Left lung (tissue), 4 donors: ENCODE measurements at regions not wholly inside any gene's neighbourhood (a gene's known extent, or its start where the extent isn't known, plus 50 kb on each side); places are given as distances from the start of the nearest gene placed in this dataset.

ENCODE experiments used
- ATAC-seq: fragments of 200-7000 bp; cut with Tn5 transposase; one replicate; pipeline ENCODE4 v1.9.1; 2020; ENCODE audit warnings: moderate library complexity
- DNase-seq, 4 donors: peaks; one replicate each; pipeline ENCODE4 v3.0.0-alpha.2; 2013 to 2020
- H3K27ac ChIP-seq, 2 donors: fragments of 200-600 bp; sonication (generic) in 1 of 2; one replicate each; pipeline versions ENCODE4 v1.5.0 to v1.8.0; 2020 to 2021
- H3K27me3 ChIP-seq, 2 donors: fragments of 200-600 bp; sonication (generic) in 1 of 2; one replicate each; pipeline versions ENCODE4 v1.5.0 to v1.8.0; 2020 to 2021
- H3K36me3 ChIP-seq, 2 donors: fragments of 200-600 bp; sonication (generic) in 1 of 2; one replicate each; pipeline versions ENCODE4 v1.5.0 to v1.8.0; 2020 to 2021
- H3K4me1 ChIP-seq, 2 donors: fragments of 200-600 bp; one replicate each; pipeline ENCODE4 v1.8.0; 2021
- H3K4me3 ChIP-seq, 2 donors: fragments of 200-600 bp; sonication (generic) in 1 of 2; one replicate each; pipeline versions ENCODE4 v1.5.0 to v1.8.0; 2020 to 2021; ENCODE audit warnings: mild to moderate bottlenecking in 1 of 2
- H3K9me3 ChIP-seq, 2 donors: fragments of 200-600 bp; sonication (generic) in 1 of 2; one replicate each; pipeline versions ENCODE4 v1.5.0 to v1.8.0; 2020 to 2021
- intact Hi-C, 2 donors: fragments of 100-400 bp; cut with DNase I; formaldehyde crosslinking; loops; one replicate each; pipeline versions ENCODE4 v1.11.2 to v1.14.2; 2022
- TF ChIP-seq, protein P1 (sequence below), 2 donors: fragments of 200-600 bp; sonication (generic) in 1 of 2; IDR thresholded peaks; one replicate each; pipeline versions ENCODE4 v1.5.0 to v1.8.0; 2021; ENCODE audit warnings: antibody characterized with exemption in 2 of 2
- donor health status: DM: no; HTN: yes; CAD: no.
- donor health status: DM: no; HTN: no; CAD: no.

GRCh38 chr14:59091404-59091803, 97.1 kb upstream of the DAAM1 start:
- H3K36me3 ChIP-seq: no peaks in the 10 kb centered on the region
- intact Hi-C loops: no loop called here
- no peak overlapping the region for H3K27ac ChIP-seq
- H3K4me3 ChIP-seq: no peak overlapping the region
- ATAC-seq (no peak), DNase-seq (no peak)
- H3K4me1 ChIP-seq: no peaks in the 10 kb centered on the region
- no peaks in the 10 kb centered on the region for H3K27me3 ChIP-seq
- TF ChIP-seq, protein P1, sequence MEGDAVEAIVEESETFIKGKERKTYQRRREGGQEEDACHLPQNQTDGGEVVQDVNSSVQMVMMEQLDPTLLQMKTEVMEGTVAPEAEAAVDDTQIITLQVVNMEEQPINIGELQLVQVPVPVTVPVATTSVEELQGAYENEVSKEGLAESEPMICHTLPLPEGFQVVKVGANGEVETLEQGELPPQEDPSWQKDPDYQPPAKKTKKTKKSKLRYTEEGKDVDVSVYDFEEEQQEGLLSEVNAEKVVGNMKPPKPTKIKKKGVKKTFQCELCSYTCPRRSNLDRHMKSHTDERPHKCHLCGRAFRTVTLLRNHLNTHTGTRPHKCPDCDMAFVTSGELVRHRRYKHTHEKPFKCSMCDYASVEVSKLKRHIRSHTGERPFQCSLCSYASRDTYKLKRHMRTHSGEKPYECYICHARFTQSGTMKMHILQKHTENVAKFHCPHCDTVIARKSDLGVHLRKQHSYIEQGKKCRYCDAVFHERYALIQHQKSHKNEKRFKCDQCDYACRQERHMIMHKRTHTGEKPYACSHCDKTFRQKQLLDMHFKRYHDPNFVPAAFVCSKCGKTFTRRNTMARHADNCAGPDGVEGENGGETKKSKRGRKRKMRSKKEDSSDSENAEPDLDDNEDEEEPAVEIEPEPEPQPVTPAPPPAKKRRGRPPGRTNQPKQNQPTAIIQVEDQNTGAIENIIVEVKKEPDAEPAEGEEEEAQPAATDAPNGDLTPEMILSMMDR (IDR thresholded peaks at IDR 0.05): no peak
- no peaks in the 10 kb centered on the region for H3K9me3 ChIP-seq

DNA sequence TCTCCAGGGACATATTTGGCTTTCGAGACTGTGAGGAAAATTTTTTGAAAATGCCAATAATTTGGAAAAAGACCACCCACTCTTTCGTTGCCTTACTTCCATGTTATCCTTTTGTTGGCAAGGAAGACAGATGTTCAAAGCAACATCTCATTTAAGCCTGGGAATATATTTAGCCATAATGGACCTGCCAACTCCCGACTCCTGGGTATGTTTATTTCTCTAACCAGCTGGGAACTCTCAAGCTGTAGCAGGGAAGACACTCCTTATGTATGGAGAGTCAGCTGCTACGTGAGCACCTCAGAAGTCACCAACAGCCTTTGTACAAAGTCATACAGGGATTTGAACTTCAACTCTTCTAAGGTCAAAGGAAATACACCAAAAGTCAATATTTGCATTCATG, 96.5 kb upstream of the DAAM1 start:
- Histone ChIP-seq H3K9me3 (no peaks in the 10 kb centered on the region), H3K27me3 (no peaks in the 10 kb centered on the region), H3K4me3 (no peak overlapping the region), H3K4me1 (no peaks in the 10 kb centered on the region), H3K27ac (no peak overlapping the region), H3K36me3 (no peaks in the 10 kb centered on the region)
- intact Hi-C loops: no loop called here
- DNase-seq: no peak
- TF ChIP-seq, protein P1 (IDR thresholded peaks at IDR 0.05): no peak
- ATAC-seq: no peak

DNA sequence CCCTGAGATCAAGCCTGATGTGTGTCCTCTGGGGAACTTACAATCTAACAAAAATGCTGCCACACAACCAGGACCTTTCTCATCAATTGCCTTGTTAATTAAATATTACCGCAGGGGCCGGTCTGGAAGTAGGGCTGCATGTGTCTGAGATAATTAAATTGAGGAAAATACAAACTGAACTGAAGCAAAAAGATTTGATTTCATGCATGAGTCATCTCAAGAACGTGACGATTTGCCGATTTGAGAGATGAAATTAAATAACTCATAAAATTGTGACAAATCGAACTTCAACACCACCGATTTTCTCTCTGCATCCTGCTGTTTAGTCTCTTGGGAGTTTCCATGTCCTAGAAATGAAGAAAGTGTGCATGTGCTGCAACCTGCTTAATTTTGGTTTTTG, 94.6 kb upstream of the DAAM1 start:
- no peak for ATAC-seq

GRCh38 chr14:59096303-59096702, 92.2 kb upstream of the DAAM1 start:
- no peak overlapping the region for H3K27ac ChIP-seq
- H3K9me3 ChIP-seq: no peaks in the 10 kb centered on the region
- intact Hi-C loops: no loop called here
- TF ChIP-seq, protein P1 (IDR thresholded peaks at IDR 0.05): no peak
- ATAC-seq (no peak), DNase-seq (peak in 2 of 4 donors; percentile 47 to 61)
- peaks cover 0 to 5% of the 10 kb centered on the region in 2 donors for H3K27me3 ChIP-seq
- H3K4me1 ChIP-seq: no peaks in the 10 kb centered on the region
- no peaks in the 10 kb centered on the region for H3K36me3 ChIP-seq
- H3K4me3 ChIP-seq: no peak overlapping the region

More for the DNA sequence above, 94.6 kb upstream of the DAAM1 start:
- Histone ChIP-seq H3K4me1 (no peaks in the 10 kb centered on the region), H3K27ac (no peak overlapping the region), H3K36me3 (no peaks in the 10 kb centered on the region), H3K4me3 (no peak overlapping the region), H3K27me3 (no peaks in the 10 kb centered on the region), H3K9me3 (no peaks in the 10 kb centered on the region)
- TF ChIP-seq, protein P1 (IDR thresholded peaks at IDR 0.05): no peak
- intact Hi-C loops: no loop called here
- no peak for DNase-seq

- TF ChIP-seq, protein P1 (IDR thresholded peaks at IDR 0.05): no peak
- Histone ChIP-seq H3K27me3 (peaks cover 0 to 5% of the 10 kb centered on the region in 2 donors), H3K27ac (no peak overlapping the region), H3K4me1 (no peaks in the 10 kb centered on the region), H3K9me3 (no peaks in the 10 kb centered on the region), H3K36me3 (no peaks in the 10 kb centered on the region), H3K4me3 (no peak overlapping the region)
- intact Hi-C loops: no loop called here
- DNase-seq (no peak), ATAC-seq (no peak)
Observed at GRCh38 chr14:59097681-59098080, 90.8 kb upstream of the DAAM1 start.
